T-helper 2 cell treated with Interferon-gamma antibody and Interleukin-4, amounts not matched to agents 5 μg/mL and 100 μg/mL, for 36 hours (primary cell): ENCODE measurements at regions not wholly inside any gene's neighbourhood (a gene's known extent, or its start where the extent isn't known, plus 50 kb on each side); places are given as distances from the start of the nearest gene placed in this dataset.
"Not testable (repeated sequence)": the region's sequence is repeated elsewhere in the genome, so short reads cannot be mapped to it uniquely, and the experiment has no call there.

Experiments used
- DNase-seq: peaks from one replicate; pipeline ENCODE4 v3.0.0; 2021; ENCODE audit warnings: low spot score
- H3K27ac Mint-ChIP-seq: one replicate; pipeline ENCODE4 v1.8.0; 2021; ENCODE audit warnings: mild to moderate bottlenecking, mixed read lengths
- H3K27me3 Mint-ChIP-seq: one replicate; pipeline ENCODE4 v1.8.0; 2021; ENCODE audit warnings: low read depth, mixed read lengths
- H3K36me3 Mint-ChIP-seq: one replicate; pipeline ENCODE4 v1.8.0; 2021; ENCODE audit warnings: low read depth, mixed read lengths
- H3K4me1 Mint-ChIP-seq: one replicate; pipeline ENCODE4 v1.8.0; 2021; ENCODE audit warnings: low read depth, mixed read lengths
- H3K4me3 Mint-ChIP-seq: one replicate; pipeline ENCODE4 v1.8.0; 2022; ENCODE audit warnings: mild to moderate bottlenecking, moderate library complexity, mixed read lengths
- H3K9me3 Mint-ChIP-seq: one replicate; pipeline ENCODE4 v1.8.0; 2021; ENCODE audit warnings: mixed read lengths

- H3K27ac Mint-ChIP-seq = no peak overlapping the region
- H3K9me3 Mint-ChIP-seq = peaks cover 4% of the 10 kb centered on the region
- no peak overlapping the region for H3K4me3 Mint-ChIP-seq
- no peaks in the 10 kb centered on the region for H3K27me3 Mint-ChIP-seq
- H3K36me3 Mint-ChIP-seq = peaks cover 1% of the 10 kb centered on the region
- DNase-seq = no peak
- H3K4me1 Mint-ChIP-seq = no peaks in the 10 kb centered on the region
Observed at GRCh38 chrX:65910899-65911298, 129.0 kb downstream of the VSIG4 start.

GRCh38 chrX:65903750-65904149 lies 136.1 kb downstream of the VSIG4 start:
- Mint-ChIP-seq H3K4me3 (no peak overlapping the region), H3K9me3 (peaks cover 7% of the 10 kb centered on the region), H3K4me1 (peaks cover 15% of the 10 kb centered on the region), H3K36me3 (no peaks in the 10 kb centered on the region), H3K27me3 (no peaks in the 10 kb centered on the region), H3K27ac (no peak overlapping the region)
- no peak for DNase-seq

GRCh38 chrX:65902011-65902410 lies 137.9 kb downstream of the VSIG4 start:
- H3K36me3 Mint-ChIP-seq = no peaks in the 10 kb centered on the region
- no peaks in the 10 kb centered on the region for H3K27me3 Mint-ChIP-seq
- H3K9me3 Mint-ChIP-seq = peaks cover 7% of the 10 kb centered on the region
- peaks cover 15% of the 10 kb centered on the region for H3K4me1 Mint-ChIP-seq
- H3K4me3 Mint-ChIP-seq = no peak overlapping the region
- H3K27ac Mint-ChIP-seq = no peak overlapping the region
- DNase-seq = no peak

GRCh38 chrX:65900850-65901844 lies 138.7 kb downstream of the VSIG4 start:
- no peaks in the 10 kb centered on the region for H3K27me3 Mint-ChIP-seq
- H3K36me3 Mint-ChIP-seq = no peaks in the 10 kb centered on the region
- peaks cover 15% of the 10 kb centered on the region for H3K4me1 Mint-ChIP-seq
- H3K9me3 Mint-ChIP-seq = peaks cover 7% of the 10 kb centered on the region
- DNase-seq = no peak
- no peak overlapping the region for H3K4me3 Mint-ChIP-seq
- H3K27ac Mint-ChIP-seq = peak overlapping the region; percentile 32

- Mint-ChIP-seq H3K4me3 (no peak overlapping the region), H3K36me3 (no peaks in the 10 kb centered on the region), H3K9me3 (no peaks in the 10 kb centered on the region), H3K27ac (no peak overlapping the region), H3K27me3 (peaks cover 2% of the 10 kb centered on the region), H3K4me1 (peaks cover 18% of the 10 kb centered on the region)
- no peak for DNase-seq
Observed at GRCh38 chrX:65894133-65894532, 145.7 kb downstream of the VSIG4 start.

- H3K27me3 Mint-ChIP-seq, DNase-seq, H3K36me3 Mint-ChIP-seq, H3K9me3 Mint-ChIP-seq: not testable (repeated sequence)
- peaks cover 18% of the 10 kb centered on the region for H3K4me1 Mint-ChIP-seq
- peak overlapping the region; percentile 1 for H3K4me3 Mint-ChIP-seq
- H3K27ac Mint-ChIP-seq = peak overlapping the region; percentile 1
Observed at GRCh38 chrX:65891817-65892216, 148.1 kb downstream of the VSIG4 start.

GRCh38 chrX:65888150-65888549 lies 151.7 kb downstream of the VSIG4 start:
- H3K36me3 Mint-ChIP-seq, H3K4me3 Mint-ChIP-seq, H3K9me3 Mint-ChIP-seq, H3K27ac Mint-ChIP-seq, H3K27me3 Mint-ChIP-seq, DNase-seq: not testable (repeated sequence)
- peaks cover 20% of the 10 kb centered on the region for H3K4me1 Mint-ChIP-seq

GRCh38 chrX:65883556-65883955 lies 156.3 kb downstream of the VSIG4 start:
- Mint-ChIP-seq H3K27ac (no peak overlapping the region), H3K9me3 (no peaks in the 10 kb centered on the region), H3K36me3 (no peaks in the 10 kb centered on the region), H3K4me1 (peaks cover 12% of the 10 kb centered on the region), H3K4me3 (no peak overlapping the region), H3K27me3 (peaks cover 3% of the 10 kb centered on the region)
- no peak for DNase-seq

GRCh38 chrX:65879977-65880799 lies 159.7 kb downstream of the VSIG4 start:
- Mint-ChIP-seq H3K4me3 (no peak overlapping the region), H3K27me3 (peaks cover 4% of the 10 kb centered on the region), H3K27ac (no peak overlapping the region), H3K9me3 (peaks cover 4% of the 10 kb centered on the region), H3K4me1 (peaks cover 15% of the 10 kb centered on the region), H3K36me3 (no peaks in the 10 kb centered on the region)
- no peak for DNase-seq

- DNase-seq = no peak
- Mint-ChIP-seq H3K27me3 (peaks cover 4% of the 10 kb centered on the region), H3K4me1 (peaks cover 12% of the 10 kb centered on the region), H3K36me3 (no peaks in the 10 kb centered on the region), H3K4me3 (no peak overlapping the region), H3K27ac (no peak overlapping the region), H3K9me3 (peaks cover 4% of the 10 kb centered on the region)
Observed at GRCh38 chrX:65878456-65878855, 161.4 kb downstream of the VSIG4 start.

- H3K4me1 Mint-ChIP-seq = peaks cover 10% of the 10 kb centered on the region
- no peak overlapping the region for H3K4me3 Mint-ChIP-seq
- H3K9me3 Mint-ChIP-seq = peaks cover 4% of the 10 kb centered on the region
- no peak for DNase-seq
- H3K36me3 Mint-ChIP-seq = no peaks in the 10 kb centered on the region
- no peak overlapping the region for H3K27ac Mint-ChIP-seq
- H3K27me3 Mint-ChIP-seq = peaks cover 4% of the 10 kb centered on the region
Observed at GRCh38 chrX:65877953-65878352, 161.9 kb downstream of the VSIG4 start.

- not testable (repeated sequence) for H3K9me3 Mint-ChIP-seq, H3K4me1 Mint-ChIP-seq, H3K27ac Mint-ChIP-seq, H3K27me3 Mint-ChIP-seq, H3K4me3 Mint-ChIP-seq, DNase-seq, H3K36me3 Mint-ChIP-seq
Observed at GRCh38 chrX:65875614-65876013, 164.3 kb downstream of the VSIG4 start.

- peaks cover 4% of the 10 kb centered on the region for H3K9me3 Mint-ChIP-seq
- no peak for DNase-seq
- H3K4me3 Mint-ChIP-seq = no peak overlapping the region
- H3K27ac Mint-ChIP-seq = no peak overlapping the region
- no peaks in the 10 kb centered on the region for H3K36me3 Mint-ChIP-seq
- peaks cover 3% of the 10 kb centered on the region for H3K4me1 Mint-ChIP-seq
- peaks cover 3% of the 10 kb centered on the region for H3K27me3 Mint-ChIP-seq
Observed at GRCh38 chrX:65874765-65875164, 165.1 kb downstream of the VSIG4 start.

GRCh38 chrX:65874110-65874509 lies 165.8 kb downstream of the VSIG4 start:
- H3K27me3 Mint-ChIP-seq = peaks cover 3% of the 10 kb centered on the region
- no peaks in the 10 kb centered on the region for H3K36me3 Mint-ChIP-seq
- H3K4me1 Mint-ChIP-seq = peaks cover 3% of the 10 kb centered on the region
- H3K27ac Mint-ChIP-seq = no peak overlapping the region
- no peak for DNase-seq
- H3K9me3 Mint-ChIP-seq = peaks cover 4% of the 10 kb centered on the region
- no peak overlapping the region for H3K4me3 Mint-ChIP-seq
